ENCODE measurements at regions not wholly inside any gene's neighbourhood (a gene's known extent, or its start where the extent isn't known, plus 50 kb on each side); places are given as distances from the start of the nearest gene placed in this dataset.

- TF ChIP-seq POLR2AphosphoS5 (IDR thresholded peaks at IDR 0.05) = no peak
- no peak for TF ChIP-seq CTCF (IDR thresholded peaks at IDR 0.05)
- no peak for TF ChIP-seq EP300 (IDR thresholded peaks at IDR 0.05)
- no peak for TF ChIP-seq POLR2A (IDR thresholded peaks at IDR 0.05)
- Histone ChIP-seq H3K9me3 (no peaks in the 10 kb centered on the region), H3K4me1 (no peaks in the 10 kb centered on the region), H3K27ac (no peak overlapping the region), H3K4me3 (no peak overlapping the region), H3K36me3 (no peaks in the 10 kb centered on the region), H3K27me3 (no peaks in the 10 kb centered on the region)
- DNase-seq (no peak), ATAC-seq (ENCODE audit: low FRiP score in 2 of 2) (no peak)
- WGBS, 2 donors = 77 to 82% methylated on average over 6 to 8 of the region's 8 CpGs
Observed at GRCh38 chr2:71944183-71944550, 203.5 kb downstream of the CYP26B1 start.

GRCh38 chr2:71943238-71944182, 204.2 kb downstream of the CYP26B1 start:
- WGBS, 2 donors = 89 to 91% methylated on average over 17 of the region's 17 CpGs

GRCh38 chr2:71941726-71942525, 205.7 kb downstream of the CYP26B1 start:
- H3K27ac ChIP-seq = no peak overlapping the region
- TF ChIP-seq EP300 (IDR thresholded peaks at IDR 0.05) (no peak), CTCF (IDR thresholded peaks at IDR 0.05) (no peak), POLR2A (IDR thresholded peaks at IDR 0.05) (no peak), POLR2AphosphoS5 (IDR thresholded peaks at IDR 0.05) (no peak)
- WGBS, 2 donors = 81 to 91% methylated on average over 9 to 11 of the region's 11 CpGs
- H3K36me3 ChIP-seq = no peaks in the 10 kb centered on the region
- H3K9me3 ChIP-seq = no peaks in the 10 kb centered on the region
- H3K4me1 ChIP-seq = no peaks in the 10 kb centered on the region
- H3K27me3 ChIP-seq = no peaks in the 10 kb centered on the region
- H3K4me3 ChIP-seq = no peak overlapping the region
- DNase-seq (no peak), ATAC-seq (ENCODE audit: low FRiP score in 2 of 2) (no peak)

More at GRCh38 chr2:71943238-71944182, 204.2 kb downstream of the CYP26B1 start:
- Histone ChIP-seq H3K36me3 (no peaks in the 10 kb centered on the region), H3K27ac (no peak overlapping the region), H3K27me3 (no peaks in the 10 kb centered on the region), H3K4me1 (no peaks in the 10 kb centered on the region), H3K9me3 (no peaks in the 10 kb centered on the region), H3K4me3 (no peak overlapping the region)
- ATAC-seq (ENCODE audit: low FRiP score in 2 of 2) (peak in 1 of 2 donors; percentile 60), DNase-seq (no peak)
- TF ChIP-seq POLR2AphosphoS5 (IDR thresholded peaks at IDR 0.05) (no peak), EP300 (IDR thresholded peaks at IDR 0.05) (no peak), CTCF (IDR thresholded peaks at IDR 0.05) (no peak), POLR2A (IDR thresholded peaks at IDR 0.05) (no peak)

GRCh38 chr2:71940695-71941094, 207.0 kb downstream of the CYP26B1 start:
- no peaks in the 10 kb centered on the region for H3K4me1 ChIP-seq
- no peak for DNase-seq
- no peak overlapping the region for H3K4me3 ChIP-seq
- H3K9me3 ChIP-seq = no peaks in the 10 kb centered on the region
- WGBS, 2 donors = 80 to 89% methylated on average over 5 of the region's 5 CpGs
- no peaks in the 10 kb centered on the region for H3K36me3 ChIP-seq
- no peak for ATAC-seq (ENCODE audit: low FRiP score in 2 of 2)
- H3K27me3 ChIP-seq = no peaks in the 10 kb centered on the region
- no peak for TF ChIP-seq POLR2AphosphoS5 (IDR thresholded peaks at IDR 0.05)
- no peak for TF ChIP-seq CTCF (IDR thresholded peaks at IDR 0.05)
- no peak for TF ChIP-seq EP300 (IDR thresholded peaks at IDR 0.05)
- no peak for TF ChIP-seq POLR2A (IDR thresholded peaks at IDR 0.05)
- H3K27ac ChIP-seq = no peak overlapping the region
